ENCODE measurements at regions not wholly inside any gene's neighbourhood (a gene's known extent, or its start where the extent isn't known, plus 50 kb on each side); places are given as distances from the start of the nearest gene placed in this dataset.
A peak's percentile ranks its signal among the peaks of the same experiment; 100 is the strongest.

DNA sequence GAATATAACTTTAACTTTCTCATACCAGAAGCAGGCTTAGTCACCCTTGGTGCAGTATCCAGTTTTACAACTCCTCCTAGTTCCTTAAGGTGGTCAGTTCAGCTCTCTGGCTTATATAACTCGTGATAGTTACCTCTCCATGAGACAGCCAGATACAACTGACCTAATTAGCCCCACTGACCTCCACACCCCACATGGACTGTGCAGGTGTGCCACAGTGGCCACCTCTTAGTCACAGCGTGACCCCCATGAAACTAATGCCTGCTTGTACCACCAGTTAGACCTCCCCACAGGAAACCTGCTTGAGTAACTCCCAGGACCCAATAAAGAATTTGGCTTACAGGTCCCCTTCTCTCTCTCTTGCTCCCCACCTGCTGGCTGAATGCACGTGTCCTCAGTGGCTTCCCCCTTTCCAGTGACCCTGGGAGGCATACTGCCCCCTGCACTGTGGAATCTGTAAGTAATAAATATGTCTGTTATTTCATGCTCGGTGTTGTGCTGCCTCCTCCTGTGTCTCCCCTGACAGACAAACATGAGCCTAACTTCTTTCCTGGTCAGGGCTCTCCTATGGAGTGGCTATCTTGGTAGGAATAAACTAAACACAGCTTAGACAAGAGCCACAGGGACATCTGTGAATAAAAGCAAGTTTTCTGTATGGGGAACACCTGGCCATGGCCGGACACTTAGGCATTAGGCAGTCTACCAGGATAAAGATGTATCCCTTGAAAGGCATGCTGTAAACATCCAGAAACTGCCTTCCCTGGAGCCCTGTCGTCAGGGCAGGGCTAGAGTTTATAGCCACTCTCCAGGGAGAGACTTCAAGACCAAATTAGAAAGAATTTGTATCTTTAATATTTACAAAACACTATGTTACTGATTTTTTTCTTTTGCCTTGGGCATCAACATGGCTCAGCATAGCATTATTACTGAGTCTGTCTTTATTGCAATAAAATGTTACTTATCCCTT, 209.7 kb upstream of the BOD1L1 start:
- DNase-seq (ENCODE audit: low read depth in 4 of 4, low spot score in 2 of 4) = no peak

DNA sequence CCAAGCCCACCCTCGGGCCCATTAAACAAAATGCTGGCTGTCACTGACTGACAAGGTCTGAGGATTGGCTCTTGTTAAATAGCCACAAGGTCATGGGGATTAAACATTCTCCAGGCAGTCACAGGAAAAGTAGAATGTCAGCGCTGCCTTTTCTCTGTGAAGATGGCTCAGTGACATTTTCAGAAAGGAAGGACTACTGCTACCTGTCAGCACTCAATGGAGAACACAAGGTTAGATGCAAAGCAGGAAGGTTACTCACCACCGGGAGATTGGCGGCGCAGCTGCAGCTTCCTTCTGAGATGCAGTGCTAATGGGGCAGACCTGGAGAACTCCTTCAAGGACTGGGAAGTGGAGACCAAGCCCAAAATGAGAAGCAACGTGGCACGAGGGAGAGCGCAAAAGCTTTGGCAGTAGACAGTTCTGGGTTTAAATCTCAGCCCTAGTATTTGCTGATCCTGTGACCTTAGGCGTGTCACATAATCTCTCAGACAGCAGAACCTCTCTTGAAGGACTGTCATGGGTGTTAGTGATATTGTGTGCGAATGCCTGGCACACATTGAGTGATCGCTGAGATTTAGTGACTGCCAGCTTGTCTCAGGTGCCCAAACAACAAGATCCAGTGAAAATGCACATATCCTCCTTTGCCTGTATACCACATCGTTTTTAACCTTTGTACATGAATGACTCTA, 213.1 kb upstream of the BOD1L1 start:
- DNase-seq (ENCODE audit: low read depth in 4 of 4, low spot score in 2 of 4) = no peak

DNA sequence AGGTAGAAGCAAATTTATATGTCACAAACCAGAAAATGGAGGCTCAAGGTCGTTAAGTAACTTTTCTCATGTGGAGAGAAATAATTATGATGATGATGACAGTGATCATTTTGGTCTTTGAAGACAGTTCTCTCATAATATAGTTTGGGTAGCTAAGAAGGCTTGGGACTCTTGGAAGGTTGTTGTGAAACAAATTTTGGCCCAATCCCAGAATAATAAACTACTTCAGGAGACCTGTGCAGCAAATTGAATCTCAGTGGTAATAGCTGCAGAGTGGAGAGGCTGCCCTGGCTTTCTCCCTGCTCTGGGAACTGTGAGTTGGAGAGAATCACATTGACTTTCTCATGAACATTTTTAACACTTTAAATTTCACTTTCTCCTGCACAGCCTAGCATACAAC, 217.2 kb upstream of the BOD1L1 start:
- no peak for DNase-seq (ENCODE audit: low read depth in 4 of 4, low spot score in 2 of 4)

DNA sequence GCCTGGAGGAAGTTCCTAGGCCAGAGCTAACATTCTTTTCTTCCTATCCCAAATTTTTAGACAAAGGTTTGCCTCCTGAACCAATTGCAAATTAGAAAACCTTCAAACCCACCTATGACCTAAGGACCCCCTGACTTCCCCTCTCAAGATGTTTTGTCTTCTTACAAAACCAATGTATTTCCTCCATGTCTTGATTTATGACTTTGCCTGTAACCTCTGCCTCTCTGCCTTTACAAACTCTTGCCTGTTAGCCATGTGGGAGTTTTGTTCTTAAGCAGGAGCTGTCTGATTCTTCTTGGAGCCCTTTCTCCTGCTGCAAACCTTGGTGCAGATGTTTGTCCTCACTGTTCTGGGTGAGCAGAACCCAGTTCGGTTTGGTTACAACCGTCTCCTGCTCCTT, 222.3 kb upstream of the BOD1L1 start:
- peak in 2 of 4 donors; percentile 31 to 46 for DNase-seq (ENCODE audit: low read depth in 4 of 4, low spot score in 2 of 4)

DNA sequence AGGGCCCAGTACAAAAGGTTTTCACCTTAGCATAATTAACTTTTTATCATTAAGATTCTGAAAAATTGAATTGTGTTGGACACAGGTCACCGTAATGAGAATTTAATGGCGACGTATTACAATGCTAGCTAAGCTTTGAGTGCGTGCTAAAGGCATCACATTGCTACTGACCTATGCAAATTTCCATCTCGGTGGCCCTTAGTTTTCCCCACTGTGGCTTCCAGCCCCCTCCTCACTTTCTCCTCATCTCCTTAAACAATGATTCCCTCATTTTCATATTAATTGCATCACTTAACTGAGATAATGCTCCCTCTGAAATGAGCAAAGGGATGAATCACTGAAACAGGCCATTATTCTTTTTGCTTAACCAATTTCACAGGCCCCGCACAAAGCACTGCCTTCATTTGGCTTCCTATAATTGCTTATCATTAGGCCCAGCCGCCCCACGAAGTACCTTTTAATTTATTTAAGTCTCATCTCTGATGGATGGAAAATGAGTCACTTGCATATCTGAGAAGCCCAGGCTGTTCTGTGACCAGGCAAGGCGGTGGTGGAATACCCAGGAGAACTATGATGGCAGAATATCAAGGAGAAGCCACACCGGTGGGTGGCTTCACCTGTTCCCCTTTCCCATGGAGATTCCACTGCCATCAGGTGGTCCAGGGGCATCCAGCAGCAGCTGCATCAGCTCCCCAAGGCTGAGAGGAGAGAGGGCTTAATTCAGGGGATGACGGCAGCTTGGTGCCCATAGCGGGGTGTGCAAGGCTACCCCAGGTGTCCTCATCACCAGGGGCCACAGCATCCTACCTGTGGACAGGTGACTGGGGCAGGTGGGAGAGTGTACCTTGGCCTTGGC, 223.8 kb upstream of the BOD1L1 start:
- no peak for DNase-seq (ENCODE audit: low read depth in 4 of 4, low spot score in 2 of 4)

DNA sequence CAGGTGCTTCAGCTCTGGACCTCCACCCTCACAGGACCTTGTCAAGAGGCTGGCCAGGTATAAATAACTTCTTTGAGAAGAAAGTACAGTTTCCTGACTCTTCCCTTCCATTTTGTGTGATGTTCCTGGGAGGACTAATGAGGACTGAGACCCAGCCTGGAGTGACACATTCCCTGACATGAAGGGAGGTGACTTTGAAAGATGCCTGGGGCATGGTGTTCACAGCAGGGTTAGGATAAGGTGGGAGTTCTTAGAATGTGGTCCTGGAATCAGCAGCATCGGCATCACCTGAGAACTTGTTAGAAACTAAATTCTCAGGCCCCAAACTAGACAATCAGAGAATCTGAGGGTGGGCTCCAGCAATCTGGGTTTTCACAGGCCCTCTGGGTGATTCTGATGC, 224.9 kb upstream of the BOD1L1 start:
- DNase-seq (ENCODE audit: low read depth in 4 of 4, low spot score in 2 of 4) = no peak

DNA sequence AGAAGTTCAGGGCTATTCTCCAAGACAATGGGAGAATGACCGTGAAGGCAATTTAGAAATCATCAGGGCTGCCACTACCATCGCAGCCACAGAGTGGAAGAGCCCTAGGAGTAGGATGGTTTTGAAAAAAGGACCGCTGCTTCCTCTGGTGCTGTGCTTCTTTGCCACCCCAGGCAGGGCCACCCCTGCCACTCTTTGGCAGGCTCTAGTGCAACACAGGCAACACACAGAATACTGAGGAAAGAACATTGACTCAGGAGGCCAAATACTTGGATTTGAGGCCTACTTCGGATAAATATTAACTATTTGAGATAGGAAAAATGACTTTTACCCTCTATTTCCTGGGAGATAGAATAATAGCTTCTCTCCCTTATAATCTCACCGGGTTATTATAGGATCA, 228.9 kb upstream of the BOD1L1 start:
- no peak for DNase-seq (ENCODE audit: low read depth in 4 of 4, low spot score in 2 of 4)

DNA sequence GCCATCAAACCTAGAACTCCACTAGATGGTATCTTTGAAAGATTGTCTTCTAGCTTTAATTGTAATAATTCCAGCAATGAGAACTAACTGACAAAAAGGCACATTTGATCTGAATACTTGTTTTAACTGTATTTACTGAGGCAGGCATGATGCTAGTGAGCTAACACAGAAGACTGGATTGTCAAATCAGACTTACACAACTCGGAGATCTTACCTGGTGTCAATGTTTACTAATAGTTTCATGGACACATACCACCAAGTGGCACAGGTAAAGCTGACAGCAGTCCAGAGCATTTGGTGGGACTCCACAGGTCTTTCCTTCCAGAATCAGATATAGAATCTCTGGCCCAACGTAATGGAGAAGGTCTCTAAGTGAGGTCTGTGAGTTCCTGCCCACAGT, 229.9 kb upstream of the BOD1L1 start:
- no peak for DNase-seq (ENCODE audit: low read depth in 4 of 4, low spot score in 2 of 4)

DNA sequence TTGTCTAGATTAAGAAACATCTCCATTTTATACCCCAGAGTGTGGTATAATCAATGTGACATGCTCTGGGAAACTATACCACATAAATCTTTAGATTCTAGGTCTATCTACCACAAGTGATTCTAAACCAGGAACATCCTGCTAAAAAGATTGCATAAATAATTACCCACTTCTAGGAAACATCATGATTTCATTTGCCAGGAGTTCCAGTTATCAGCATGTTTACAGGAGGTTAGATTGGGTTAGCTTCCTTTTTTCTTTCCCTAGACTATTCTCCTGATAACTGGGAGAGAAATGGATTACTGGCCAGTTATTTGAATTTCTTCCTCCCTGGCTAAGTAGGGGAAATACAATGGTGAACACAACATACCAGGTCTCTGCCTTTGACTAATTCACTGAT, 230.3 kb upstream of the BOD1L1 start:
- DNase-seq (ENCODE audit: low read depth in 4 of 4, low spot score in 2 of 4) = no peak

DNA sequence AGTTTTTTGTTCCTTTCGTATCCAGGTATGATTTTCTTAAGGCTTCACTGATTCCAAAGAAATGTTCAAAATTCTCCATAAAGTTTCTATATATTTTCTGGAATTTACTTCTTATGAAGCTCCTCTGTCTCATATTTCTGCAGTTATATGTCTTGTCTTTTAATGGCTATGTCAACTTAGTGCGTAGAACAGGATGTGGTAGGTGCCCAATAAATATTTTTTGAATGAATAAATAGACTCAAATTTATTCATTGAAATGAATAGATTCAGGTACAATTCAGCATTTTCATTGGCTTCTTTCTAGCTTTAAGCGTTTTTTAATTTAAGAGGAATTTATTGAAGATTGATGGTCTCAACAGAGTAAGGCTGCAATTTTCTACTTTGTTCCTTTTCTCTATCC, 231.9 kb upstream of the BOD1L1 start:
- no peak for DNase-seq (ENCODE audit: low read depth in 4 of 4, low spot score in 2 of 4)

DNA sequence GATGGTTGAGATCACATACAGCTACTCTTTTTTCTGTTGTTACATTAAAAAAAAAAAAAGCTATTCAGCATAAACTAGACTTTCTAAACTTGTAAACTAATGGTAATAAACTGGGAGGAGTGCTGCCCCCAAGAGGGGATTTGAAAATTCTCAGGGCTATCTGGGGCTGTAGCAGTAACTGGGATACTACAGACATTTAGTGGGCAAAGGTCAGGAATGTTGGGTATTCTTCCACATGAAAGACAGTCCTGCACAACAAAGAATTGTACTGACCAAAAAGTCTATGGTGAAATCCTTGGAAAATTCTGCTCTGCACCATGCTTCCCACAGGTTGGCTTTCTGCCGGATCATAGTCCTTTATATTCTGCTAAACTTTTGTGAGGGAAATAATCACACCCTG, 232.6 kb upstream of the BOD1L1 start:
- DNase-seq (ENCODE audit: low read depth in 4 of 4, low spot score in 2 of 4) = no peak

DNA sequence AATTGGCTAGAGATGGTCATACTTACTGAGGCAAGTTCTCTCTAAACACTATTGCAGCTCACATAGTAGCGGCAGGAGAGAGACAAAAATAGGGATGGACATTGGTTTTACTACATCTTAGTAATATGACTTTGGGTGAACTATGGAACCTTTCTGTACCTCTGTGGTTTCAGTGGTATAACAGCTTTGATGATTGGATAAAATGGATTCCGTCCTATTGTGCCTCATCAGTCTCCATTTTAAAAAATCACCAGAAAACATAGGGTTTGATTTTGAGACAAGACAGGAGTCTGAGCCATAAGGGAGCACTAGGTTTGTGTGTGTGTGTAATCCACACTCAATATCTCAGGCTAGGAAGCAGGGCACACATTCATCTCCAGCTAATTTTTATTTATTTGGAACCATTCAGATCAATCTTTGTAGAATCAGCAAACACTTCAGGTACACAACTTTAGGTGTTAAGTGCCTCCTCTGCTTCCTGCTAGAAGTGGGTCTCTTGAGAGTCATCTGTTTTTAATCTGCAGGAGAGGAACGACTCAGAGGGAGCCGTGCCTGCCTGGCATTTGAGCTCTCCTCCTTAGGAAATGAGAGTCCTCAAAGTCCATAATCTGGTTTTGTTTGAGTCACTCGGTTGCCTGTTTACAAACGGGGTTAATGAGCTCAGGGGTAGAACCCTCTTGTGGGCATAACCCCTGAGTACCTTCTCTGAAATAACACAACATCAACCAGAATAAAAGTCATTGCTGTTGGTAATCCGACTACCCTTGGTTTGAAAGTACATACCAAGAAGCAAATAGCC, 238.5 kb upstream of the BOD1L1 start:
- DNase-seq (ENCODE audit: low read depth in 4 of 4, low spot score in 2 of 4) = no peak

DNA sequence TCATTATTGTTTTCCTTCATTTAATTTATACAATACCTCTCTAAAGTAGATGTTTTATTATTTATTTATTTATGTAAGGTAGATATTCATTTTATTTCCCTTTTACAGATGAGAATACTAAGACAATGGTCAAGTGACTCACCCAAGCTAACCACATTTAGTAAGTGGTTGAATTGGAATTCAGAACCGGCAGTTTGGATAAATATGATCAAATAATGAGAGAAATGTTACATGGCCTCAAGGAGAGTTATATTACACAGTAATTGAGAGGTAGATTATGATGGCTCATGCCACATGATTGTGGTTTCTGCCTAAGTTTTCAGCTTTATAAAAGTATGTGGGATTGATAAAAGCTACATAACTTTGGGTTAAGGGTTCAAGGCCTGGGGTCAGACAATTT, 239.4 kb upstream of the BOD1L1 start:
- no peak for DNase-seq (ENCODE audit: low read depth in 4 of 4, low spot score in 2 of 4)

DNA sequence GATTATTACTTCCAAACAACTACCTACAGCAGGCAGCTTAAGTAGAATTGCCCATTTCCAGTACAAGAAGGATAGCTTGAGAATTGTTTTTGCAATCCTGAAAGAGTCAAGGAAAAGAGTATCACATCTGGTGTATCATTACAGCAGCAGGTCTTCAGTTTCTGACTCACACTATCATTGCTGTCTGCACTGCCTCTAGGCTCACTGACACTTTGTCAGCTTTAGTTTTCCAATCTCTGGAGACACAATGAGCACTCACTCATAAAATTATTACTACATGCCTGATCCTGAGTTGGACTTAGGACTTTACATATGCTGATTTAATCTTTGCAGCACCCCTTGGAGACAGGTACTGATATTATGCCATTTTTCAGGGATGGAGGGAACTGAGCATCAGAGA, 244.6 kb upstream of the BOD1L1 start:
- DNase-seq (ENCODE audit: low read depth in 4 of 4, low spot score in 2 of 4) = no peak

DNA sequence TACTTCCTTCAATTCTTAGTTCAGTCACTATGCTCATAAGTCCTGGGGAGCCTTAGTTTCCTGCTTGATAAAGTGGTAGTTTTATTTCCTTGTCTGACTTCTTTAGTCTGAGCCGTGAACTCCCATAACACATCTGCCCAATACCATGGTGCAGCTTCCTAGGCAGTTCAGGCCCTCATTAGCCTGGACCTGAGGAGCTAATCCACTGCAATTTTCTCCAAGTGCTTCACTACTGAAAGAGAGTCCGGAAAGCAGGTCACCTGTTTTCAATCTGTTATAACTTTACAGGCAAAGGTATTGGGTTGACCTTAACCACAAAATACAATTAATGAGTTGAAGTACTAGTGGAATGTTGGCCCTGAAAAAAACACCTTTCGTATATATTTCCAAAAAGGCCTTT, 245.4 kb upstream of the BOD1L1 start:
- no peak for DNase-seq (ENCODE audit: low read depth in 4 of 4, low spot score in 2 of 4)

DNA sequence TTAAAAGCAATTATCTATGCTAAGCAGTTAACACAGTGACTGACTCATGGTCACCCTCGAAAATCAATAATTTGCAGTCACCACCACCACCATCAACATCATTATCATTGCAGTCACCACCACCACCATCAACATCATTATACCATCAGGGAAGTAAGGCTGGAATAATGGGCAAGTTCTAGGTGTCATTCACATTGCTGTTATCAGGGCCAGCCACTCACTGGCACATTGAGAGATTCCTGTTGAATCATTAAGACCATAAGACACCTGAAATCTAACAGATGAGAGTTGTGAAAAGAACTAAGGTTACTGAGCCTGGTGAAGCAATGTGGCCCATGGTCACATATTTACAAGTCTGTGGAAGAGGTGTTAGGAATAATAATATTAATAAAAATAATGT, 247.7 kb upstream of the BOD1L1 start:
- DNase-seq (ENCODE audit: low read depth in 4 of 4, low spot score in 2 of 4) = no peak

DNA sequence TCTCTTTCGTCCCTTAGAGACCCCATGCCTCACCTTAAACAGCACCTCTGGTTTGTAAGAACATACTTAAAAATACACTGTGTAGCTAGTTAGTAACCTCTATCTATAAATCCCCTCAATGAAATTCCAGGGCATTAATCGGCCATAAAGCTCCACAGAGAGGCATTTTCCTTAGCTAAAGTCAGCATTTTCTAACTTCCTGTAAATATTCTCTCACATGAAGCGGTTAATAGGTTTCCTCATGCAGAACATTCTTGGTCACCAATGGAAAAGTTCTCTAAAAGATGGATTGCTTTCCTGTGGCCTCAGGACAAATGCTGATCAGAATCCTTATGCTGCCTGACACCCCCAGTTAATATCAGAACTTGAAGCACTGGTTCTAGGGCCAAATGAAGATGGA, 248.6 kb upstream of the BOD1L1 start:
- no peak for DNase-seq (ENCODE audit: low read depth in 4 of 4, low spot score in 2 of 4)

DNA sequence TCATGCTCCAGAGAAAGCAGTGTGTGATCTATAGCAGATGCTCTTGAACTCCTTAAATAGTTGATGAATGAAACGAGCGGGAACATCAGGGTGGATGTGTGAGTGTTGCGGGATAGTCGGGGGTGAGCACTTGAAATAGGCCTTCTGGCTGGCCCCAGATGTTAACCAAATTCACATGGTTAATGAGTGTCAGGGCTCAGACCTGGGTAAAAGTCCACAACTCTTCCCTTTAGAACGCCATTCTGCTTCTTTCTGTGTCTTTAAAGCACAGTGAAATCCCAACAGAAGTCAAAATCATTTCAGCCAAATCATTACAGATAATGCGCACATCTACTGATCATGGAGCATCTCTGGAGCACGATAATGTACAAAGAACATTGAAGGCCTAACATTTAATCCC, 249.4 kb upstream of the BOD1L1 start:
- no peak for DNase-seq (ENCODE audit: low read depth in 4 of 4, low spot score in 2 of 4)

DNA sequence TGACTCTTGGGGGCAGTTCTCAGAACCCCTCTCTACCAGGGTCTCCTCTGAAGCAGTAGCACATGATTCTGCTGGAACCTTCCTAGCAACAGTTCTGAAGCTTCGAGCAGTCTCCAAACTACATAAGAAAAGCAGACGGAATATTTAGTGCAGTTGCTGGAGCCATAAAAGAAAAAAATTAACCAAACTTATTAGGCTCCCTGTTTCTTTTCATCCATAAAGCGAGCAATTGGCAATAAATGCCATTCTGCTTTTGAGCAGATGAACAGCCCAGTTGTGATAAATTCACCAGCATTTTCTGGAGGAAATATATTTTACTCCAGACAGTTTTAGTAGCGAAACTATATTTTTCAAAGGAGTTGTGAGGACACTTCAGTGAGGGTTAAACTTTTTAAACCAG, 250.1 kb upstream of the BOD1L1 start:
- DNase-seq (ENCODE audit: low read depth in 4 of 4, low spot score in 2 of 4) = no peak

DNA sequence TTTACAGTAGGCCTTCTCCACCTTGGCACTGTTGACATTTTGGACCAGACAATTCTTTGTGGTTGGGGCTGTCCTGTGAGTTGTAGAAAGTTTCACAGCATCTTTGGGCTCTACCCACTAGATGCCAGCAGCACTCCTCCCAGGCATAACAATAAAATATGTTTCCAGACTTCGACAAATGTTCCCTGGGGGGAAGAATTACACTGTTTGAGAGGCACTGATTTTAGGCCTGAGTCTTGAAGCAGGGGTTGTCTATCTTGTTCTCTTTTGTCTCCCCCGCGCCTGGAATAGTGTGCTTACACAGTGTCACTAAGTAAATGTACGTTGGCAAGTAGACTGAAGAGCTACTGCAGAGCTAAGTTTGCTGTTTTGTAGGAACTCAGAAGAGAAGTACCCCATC, 254.4 kb upstream of the BOD1L1 start:
- no peak for DNase-seq (ENCODE audit: low read depth in 4 of 4, low spot score in 2 of 4)

Data from left renal cortex interstitium (tissue), 4 donors.